Activated T-cell treated with anti-CD3 and anti-CD28 coated beads, Interleukin-2, amount 50 U/mL, for 4 hours (primary cell): ENCODE measurements at regions not wholly inside any gene's neighbourhood (a gene's known extent, or its start where the extent isn't known, plus 50 kb on each side); places are given as distances from the start of the nearest gene placed in this dataset.

ENCODE experiments used
- ATAC-seq, 2 donors: fragments of 200-7000 bp; cut with Tn5 transposase; one replicate each; pipeline ENCODE4 v1.10.0; 2021
- DNase-seq: peaks from one replicate; pipeline ENCODE4 v3.0.0-alpha.2; 2020
- H3K27me3 Mint-ChIP-seq: one replicate; pipeline ENCODE4 v1.8.0; 2021; ENCODE audit warnings: low read depth, mixed read lengths
- H3K36me3 Mint-ChIP-seq: one replicate; pipeline ENCODE4 v1.8.0; 2022; ENCODE audit warnings: mixed read lengths; ENCODE audit not compliant: insufficient read depth
- H3K4me1 Mint-ChIP-seq: one replicate; pipeline ENCODE4 v1.8.0; 2021; ENCODE audit warnings: low read depth, mixed read lengths
- H3K4me3 Mint-ChIP-seq: one replicate; pipeline ENCODE4 v1.8.0; 2021; ENCODE audit warnings: mild to moderate bottlenecking, moderate library complexity, mixed read lengths
- H3K9me3 Mint-ChIP-seq: one replicate; pipeline ENCODE4 v1.8.0; 2021; ENCODE audit warnings: mixed read lengths

DNA sequence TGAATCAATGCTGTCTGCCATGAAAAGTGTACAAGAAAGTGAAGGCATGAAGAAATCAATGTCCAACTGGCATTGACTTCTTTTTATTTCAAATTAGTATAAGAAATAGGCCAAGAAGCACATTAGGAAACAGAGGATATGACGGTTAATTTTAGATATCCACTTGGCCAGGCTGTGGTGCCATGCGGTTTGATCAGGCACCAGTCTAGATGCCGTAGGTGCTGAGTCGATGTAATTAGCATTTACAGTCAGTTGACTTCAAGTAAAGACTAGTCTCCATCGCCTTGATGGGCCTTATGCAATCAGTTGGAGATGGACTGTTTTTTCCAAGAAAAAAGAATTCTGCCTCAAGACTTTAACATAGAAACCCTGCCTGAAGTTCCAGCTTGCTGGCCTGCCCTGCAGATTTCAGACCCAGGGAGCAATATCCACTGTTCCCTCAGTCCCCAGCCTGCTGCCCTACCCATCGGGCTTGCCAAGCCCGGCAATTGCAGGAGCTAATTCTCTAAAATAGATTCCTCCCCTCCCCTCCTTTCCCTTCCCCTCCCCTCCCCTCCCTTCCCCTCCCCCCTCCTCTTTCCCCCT lies 120.5 kb upstream of the PEG3 start:
- DNase-seq, result no peak
- Mint-ChIP-seq H3K4me1 (no peaks in the 10 kb centered on the region), H3K4me3 (no peak overlapping the region), H3K36me3 (no peaks in the 10 kb centered on the region), H3K9me3 (peaks cover 33% of the 10 kb centered on the region), H3K27me3 (no peaks in the 10 kb centered on the region)
- no peak for ATAC-seq

DNA sequence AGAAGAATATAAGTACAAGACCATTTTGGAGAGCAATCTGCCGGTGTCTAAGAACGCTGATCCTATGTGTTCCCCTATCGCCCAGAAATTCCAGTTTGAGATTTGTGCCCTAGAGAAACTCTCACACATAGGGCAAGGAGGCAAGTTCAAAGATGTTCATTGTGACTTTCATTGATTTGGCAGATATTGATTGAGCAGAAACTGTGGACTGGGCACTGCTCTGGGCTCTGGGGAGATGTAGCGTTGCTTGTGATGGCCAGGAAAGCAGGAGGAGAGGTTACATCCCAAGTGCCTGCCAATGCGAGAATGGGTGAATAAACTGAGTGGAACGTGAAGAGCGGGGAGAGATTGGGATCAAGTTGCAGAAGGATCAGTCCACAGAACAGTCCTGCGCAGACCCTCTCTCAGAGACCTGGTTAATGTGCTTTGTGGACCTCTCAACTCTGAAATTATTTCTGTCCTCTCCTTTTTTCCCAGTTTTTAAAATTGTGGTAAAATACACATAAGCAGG lies 123.9 kb upstream of the PEG3 start:
- H3K4me1 Mint-ChIP-seq, result no peaks in the 10 kb centered on the region
- H3K4me3 Mint-ChIP-seq, result no peak overlapping the region
- no peak for DNase-seq
- no peaks in the 10 kb centered on the region for H3K27me3 Mint-ChIP-seq
- H3K36me3 Mint-ChIP-seq, result no peaks in the 10 kb centered on the region
- no peak for ATAC-seq
- H3K9me3 Mint-ChIP-seq, result peaks cover 22% of the 10 kb centered on the region

DNA sequence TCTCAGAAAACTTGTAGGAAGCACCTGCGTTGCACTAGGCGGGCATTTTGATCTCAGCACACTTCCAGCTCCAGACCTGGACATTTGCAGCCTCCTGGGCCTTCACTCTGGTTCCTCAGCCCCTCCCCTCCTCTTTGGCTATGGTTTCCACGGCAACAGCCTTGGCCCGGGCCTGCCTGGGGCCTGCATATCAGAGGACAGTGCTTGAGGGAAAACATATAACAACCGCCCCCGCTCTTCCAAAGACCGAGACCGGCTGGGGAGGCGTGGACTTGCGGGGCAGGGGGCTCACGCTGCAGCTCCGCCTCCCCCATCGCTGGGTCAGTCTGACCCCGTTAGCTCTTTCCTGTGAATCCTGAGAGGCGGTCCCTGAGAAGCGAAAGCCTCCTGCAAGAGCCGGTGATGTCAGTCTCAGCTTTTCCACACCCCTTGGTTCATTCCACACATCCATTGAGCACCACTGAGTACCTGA lies 125.7 kb upstream of the PEG3 start:
- no peaks in the 10 kb centered on the region for H3K4me1 Mint-ChIP-seq
- no peak for ATAC-seq
- H3K27me3 Mint-ChIP-seq, result no peaks in the 10 kb centered on the region
- H3K4me3 Mint-ChIP-seq, result no peak overlapping the region
- no peak for DNase-seq
- peaks cover 20% of the 10 kb centered on the region for H3K9me3 Mint-ChIP-seq
- H3K36me3 Mint-ChIP-seq, result no peaks in the 10 kb centered on the region

DNA sequence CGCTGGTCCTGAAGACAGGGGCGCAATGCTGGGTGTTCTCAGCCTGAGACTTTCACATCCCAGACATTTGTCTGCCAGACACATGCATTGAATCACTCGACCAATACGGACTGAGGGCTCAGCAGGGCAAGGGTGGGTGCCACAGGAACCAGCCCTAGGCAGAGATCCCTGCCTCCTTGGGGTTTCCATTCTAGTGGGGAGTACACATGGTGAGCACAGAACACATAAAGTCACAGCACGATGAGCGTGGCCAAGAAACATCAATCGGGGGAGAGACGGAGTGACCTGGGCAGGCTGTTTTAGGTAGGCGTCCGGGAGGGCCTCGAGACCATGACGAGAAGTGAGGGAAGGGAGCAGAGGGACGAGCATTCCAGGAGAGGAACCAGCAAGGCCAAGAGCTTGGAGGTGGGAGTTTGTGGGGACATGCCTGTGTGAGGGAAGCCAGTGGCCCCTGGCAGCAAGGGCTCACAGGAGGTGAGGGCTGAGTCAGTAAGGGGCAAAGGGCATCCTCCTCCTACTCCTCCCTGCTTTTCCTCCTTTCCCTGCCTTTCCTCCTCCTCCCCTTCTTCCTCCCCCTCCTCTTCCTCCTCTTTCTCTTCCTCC lies 126.3 kb upstream of the PEG3 start:
- DNase-seq (no peak), ATAC-seq (no peak)
- H3K36me3 Mint-ChIP-seq, result no peaks in the 10 kb centered on the region
- no peak overlapping the region for H3K4me3 Mint-ChIP-seq
- H3K9me3 Mint-ChIP-seq, result peaks cover 20% of the 10 kb centered on the region
- no peaks in the 10 kb centered on the region for H3K27me3 Mint-ChIP-seq
- H3K4me1 Mint-ChIP-seq, result no peaks in the 10 kb centered on the region

DNA sequence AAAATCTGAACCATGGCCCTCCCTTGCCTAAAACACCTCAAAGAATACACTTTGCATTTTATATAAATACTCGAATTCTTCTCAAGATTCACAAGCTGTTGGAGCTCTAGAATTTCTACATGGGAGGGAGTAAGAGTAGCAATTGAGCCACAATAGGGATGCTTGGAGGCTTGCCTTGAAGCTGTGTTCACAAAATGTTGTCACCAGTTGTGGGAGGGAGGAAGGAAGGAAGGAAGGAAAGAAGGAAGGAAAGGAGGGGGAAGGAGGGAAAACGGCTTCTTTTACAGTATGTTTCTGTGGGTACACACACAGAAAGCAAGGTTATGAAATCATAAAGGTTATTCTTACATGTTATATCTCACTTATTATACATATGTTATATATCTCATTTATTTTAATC lies 128.6 kb upstream of the PEG3 start:
- peaks cover 19% of the 10 kb centered on the region for H3K9me3 Mint-ChIP-seq
- H3K27me3 Mint-ChIP-seq, result no peaks in the 10 kb centered on the region
- H3K4me1 Mint-ChIP-seq, result no peaks in the 10 kb centered on the region
- ATAC-seq, result no peak
- DNase-seq, result no peak
- H3K4me3 Mint-ChIP-seq, result no peak overlapping the region
- H3K36me3 Mint-ChIP-seq, result no peaks in the 10 kb centered on the region

DNA sequence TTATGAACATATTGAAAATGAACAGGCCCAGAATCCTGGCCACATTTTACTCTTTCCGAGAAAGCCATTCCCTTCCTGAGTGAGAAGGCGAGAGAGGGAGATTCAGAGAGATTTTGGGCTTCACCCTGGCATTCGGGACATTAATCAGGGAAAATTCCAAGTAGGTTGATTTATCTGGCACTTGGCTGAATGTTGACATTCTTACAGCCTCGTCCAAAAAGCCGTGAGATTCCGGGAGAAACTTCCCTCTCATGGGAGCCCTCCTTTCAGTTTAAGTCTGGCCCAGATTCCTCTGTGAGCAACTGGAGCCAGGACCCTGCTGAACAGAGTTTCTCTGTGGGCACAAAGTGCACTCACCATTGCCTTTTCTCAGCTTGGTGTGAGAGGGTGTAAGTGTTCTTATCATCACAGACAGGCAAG lies 129.2 kb upstream of the PEG3 start:
- peaks cover under 1% of the 10 kb centered on the region for H3K27me3 Mint-ChIP-seq
- ATAC-seq, result no peak
- H3K9me3 Mint-ChIP-seq, result peaks cover 21% of the 10 kb centered on the region
- no peaks in the 10 kb centered on the region for H3K36me3 Mint-ChIP-seq
- H3K4me3 Mint-ChIP-seq, result no peak overlapping the region
- H3K4me1 Mint-ChIP-seq, result no peaks in the 10 kb centered on the region
- no peak for DNase-seq

DNA sequence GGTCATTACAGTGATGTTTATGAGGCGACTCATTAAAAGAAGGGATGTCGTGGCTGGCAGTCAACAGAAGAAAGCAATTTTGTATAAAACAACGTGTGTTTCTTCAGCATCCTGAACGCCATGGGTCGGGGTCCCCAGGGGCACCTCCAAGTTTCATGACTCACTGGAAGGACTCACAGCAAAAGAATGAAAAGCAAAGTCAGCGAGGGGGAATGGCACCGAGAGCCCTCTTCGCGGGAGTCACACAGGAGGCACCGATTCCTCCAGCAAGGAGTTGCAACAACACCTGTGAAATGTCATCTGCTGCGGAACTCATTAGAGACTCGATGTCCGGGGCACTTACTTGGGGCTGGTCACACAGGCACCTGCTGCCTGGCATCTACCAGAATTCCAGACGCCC lies 130.7 kb upstream of the PEG3 start:
- H3K4me1 Mint-ChIP-seq, result no peaks in the 10 kb centered on the region
- no peak for ATAC-seq
- H3K9me3 Mint-ChIP-seq, result peaks cover 23% of the 10 kb centered on the region
- H3K36me3 Mint-ChIP-seq, result no peaks in the 10 kb centered on the region
- H3K27me3 Mint-ChIP-seq, result peaks cover 2% of the 10 kb centered on the region
- no peak for DNase-seq
- no peak overlapping the region for H3K4me3 Mint-ChIP-seq

DNA sequence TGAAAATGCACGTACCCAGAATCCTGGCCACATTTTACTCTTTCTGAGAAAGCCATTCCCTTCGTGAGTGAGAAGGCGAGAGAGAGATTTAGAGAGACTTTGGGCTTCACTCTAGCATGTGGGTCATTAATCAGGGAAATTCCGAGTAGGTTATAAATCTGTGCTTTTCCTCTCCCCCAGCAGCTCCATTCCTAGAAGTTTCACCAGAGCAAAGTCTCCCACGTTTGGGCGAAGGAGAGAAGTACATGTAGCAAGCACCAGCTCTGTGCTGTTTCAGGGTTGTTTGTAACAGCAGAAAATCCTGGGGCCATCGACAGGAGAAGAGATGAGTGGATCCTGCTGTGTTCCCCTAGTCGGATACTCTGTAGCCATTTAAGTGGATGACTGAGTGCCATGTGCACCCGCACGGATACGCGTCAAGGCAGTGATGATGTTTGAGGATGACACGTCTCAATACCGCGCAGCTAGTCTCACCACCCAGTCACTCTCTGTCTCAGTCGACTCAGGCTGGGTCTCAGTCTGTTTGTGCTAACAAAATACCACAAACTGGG lies 131.8 kb upstream of the PEG3 start:
- no peak for ATAC-seq
- DNase-seq, result no peak
- Mint-ChIP-seq H3K9me3 (peaks cover 23% of the 10 kb centered on the region), H3K36me3 (no peaks in the 10 kb centered on the region), H3K4me1 (no peaks in the 10 kb centered on the region), H3K4me3 (no peak overlapping the region), H3K27me3 (peaks cover 2% of the 10 kb centered on the region)

DNA sequence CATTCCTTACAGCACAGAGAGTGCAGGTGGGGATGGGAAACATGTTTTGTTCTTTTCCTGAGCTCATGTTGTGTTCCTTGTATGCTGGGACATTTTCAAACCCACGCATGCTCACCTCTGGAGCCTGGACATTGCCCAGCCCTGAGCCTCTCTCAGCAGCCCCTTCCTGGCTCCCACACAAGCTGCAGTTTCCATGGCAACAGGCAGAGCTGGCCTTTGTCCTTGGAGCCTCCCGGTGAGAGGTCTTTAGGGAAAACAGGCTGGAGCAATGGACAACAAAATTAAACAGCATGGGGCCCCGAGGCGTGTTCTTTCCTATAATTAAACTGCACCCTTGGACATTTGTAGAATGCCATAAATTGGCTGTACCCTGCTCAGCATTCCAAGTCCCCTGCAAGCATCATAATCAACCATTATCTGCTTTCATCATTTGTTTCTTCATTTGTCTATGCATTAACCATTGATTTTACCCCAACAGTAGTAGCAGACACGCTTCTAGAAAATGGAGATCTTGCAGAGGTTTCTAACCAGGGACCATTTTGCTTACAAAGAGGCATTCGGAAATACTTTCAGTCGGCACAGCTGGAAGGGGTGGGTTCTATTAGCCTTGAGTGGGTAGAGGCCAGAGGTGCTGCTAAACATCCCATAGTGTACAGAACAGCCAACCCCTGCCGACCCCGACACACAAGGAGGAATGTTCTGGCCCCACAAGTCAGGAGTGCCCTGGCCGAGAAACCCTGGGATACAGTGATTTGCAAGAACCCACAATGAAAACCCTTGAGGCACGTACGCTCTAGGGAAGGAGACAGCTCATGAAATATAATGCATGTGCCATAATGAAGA lies 133.4 kb upstream of the PEG3 start:
- Mint-ChIP-seq H3K9me3 (peaks cover 27% of the 10 kb centered on the region), H3K4me1 (no peaks in the 10 kb centered on the region), H3K4me3 (no peak overlapping the region), H3K27me3 (peaks cover 2% of the 10 kb centered on the region), H3K36me3 (no peaks in the 10 kb centered on the region)
- no peak for ATAC-seq
- DNase-seq, result no peak

DNA sequence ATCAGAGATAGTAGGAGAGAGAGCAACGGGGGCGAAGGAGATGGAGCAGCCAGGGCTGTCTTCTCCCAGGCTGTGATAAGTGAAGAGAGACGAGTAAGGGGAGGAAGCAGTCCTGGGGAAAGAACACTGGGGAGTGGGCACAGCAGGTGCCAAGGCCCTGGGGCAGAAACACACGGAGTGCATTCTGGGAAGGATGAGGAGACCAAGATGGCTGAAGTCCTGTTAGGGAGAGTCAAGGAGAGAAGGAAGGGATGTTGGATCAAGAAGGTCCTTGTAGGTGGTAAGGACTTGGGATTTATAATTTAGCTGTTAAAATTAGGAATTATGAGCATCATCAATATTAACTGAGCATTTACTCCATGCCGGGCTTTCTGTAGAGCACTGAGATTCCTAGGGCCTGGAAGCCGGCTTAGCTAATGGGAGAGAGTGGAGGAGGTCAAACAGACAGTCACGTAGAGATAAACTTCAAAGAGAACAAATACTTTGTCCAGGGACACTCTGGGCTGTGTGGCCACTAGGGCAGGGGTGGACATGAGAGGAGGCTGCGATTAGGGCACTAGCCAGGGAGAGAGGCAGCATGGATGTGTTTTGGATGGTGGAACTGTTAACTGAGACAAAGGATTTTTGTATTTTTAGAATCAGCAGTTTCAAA lies 134.2 kb upstream of the PEG3 start:
- H3K9me3 Mint-ChIP-seq, result peaks cover 24% of the 10 kb centered on the region
- H3K36me3 Mint-ChIP-seq, result no peaks in the 10 kb centered on the region
- peaks cover 2% of the 10 kb centered on the region for H3K27me3 Mint-ChIP-seq
- H3K4me1 Mint-ChIP-seq, result no peaks in the 10 kb centered on the region
- no peak for ATAC-seq
- H3K4me3 Mint-ChIP-seq, result no peak overlapping the region
- DNase-seq, result no peak

DNA sequence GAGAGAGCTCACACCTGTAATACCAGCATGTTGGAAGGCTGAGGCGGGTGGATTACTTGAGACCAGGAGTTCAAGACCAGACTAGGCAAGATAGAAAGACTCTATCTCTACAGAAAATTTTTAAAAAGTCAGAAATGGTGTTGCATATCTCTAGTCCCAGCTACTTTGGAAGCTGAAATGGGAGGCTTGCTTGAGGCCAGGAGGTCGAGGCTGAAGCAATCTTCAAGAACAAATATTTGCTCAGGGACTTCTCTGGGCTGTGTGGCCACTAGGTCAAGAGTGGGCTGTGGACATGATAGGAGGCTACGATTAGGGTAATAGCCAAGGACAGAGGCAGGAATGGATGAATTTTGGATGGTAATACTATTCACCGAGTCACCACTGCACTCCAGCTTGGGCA lies 135.8 kb upstream of the PEG3 start:
- Mint-ChIP-seq H3K36me3 (no peaks in the 10 kb centered on the region), H3K4me1 (no peaks in the 10 kb centered on the region), H3K9me3 (peaks cover 29% of the 10 kb centered on the region), H3K27me3 (peaks cover 2% of the 10 kb centered on the region), H3K4me3 (no peak overlapping the region)
- no peak for ATAC-seq
- no peak for DNase-seq

DNA sequence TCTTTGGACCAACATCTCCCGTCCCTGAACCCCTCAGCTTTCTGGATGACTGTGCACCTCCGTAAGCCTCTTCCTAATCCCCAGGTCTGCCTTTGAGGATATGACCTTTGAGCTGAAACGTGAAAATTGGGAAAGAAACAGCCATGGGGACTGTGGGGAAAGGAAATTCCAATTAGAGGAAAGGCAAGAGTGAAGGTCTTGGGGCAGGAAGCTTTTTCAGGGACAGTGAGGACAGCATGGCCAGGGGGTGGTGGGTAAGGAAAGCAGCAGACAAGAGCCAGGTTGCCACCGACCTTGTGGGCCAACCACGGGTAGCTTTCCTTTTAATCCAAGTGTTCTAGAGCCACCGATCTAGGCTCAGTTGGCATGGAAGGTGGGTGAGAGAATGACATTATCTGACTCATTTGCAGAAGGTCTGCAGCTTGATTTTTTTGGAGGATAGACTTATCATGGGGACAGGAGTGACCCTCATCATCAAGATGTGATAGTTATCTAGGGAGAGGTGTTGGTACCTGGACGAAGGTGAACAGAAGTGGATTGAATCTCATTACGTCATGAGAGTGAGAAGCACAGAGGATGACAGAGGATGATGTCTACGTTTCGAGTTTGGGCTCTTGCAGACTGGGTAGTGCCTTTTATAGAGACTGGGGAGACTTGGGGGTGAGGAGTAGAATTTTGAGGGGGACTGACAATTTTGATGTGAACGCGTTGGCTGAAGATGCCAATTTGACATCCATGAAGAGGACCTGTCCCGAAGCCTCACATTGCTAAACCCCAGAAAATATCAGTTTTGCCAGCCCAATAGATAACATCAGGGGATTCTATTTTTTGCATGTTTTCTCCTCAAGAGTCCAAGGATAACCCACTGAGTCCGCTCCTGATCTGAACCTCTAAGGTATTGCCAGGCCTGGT lies 136.7 kb upstream of the PEG3 start:
- ATAC-seq (no peak), DNase-seq (no peak)
- peaks cover 2% of the 10 kb centered on the region for H3K36me3 Mint-ChIP-seq
- H3K4me3 Mint-ChIP-seq, result no peak overlapping the region
- H3K9me3 Mint-ChIP-seq, result peaks cover 38% of the 10 kb centered on the region
- peaks cover 2% of the 10 kb centered on the region for H3K27me3 Mint-ChIP-seq
- H3K4me1 Mint-ChIP-seq, result no peaks in the 10 kb centered on the region

DNA sequence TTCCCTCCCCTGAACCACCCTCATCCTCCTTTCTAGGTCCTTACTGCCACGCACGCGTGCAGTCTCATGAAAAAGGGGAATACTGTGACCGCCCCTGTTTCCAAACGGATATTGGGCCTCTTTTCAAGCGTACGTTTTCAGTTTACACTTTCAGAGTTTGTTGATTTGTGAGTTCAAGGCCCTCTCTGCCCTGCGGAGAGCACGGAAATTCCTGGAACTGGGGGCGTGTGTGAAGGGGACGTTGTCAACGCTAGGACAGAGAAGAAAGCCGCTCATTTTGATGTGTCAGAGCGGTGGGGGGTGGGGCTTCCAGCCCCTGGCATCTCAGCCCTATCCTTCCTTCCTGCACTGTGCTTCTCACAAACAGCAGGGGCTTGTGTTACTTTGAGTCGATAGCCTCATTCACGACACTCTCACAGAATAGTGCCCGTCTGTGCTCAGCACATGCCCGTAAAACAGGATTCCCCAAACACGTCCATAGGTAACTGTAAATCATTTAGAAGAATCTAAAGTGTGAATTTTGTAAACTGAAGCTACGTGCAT lies 137.6 kb upstream of the PEG3 start:
- H3K36me3 Mint-ChIP-seq, result peaks cover 2% of the 10 kb centered on the region
- no peaks in the 10 kb centered on the region for H3K4me1 Mint-ChIP-seq
- no peak for ATAC-seq
- H3K9me3 Mint-ChIP-seq, result peaks cover 42% of the 10 kb centered on the region
- DNase-seq, result no peak
- no peak overlapping the region for H3K4me3 Mint-ChIP-seq
- peaks cover 2% of the 10 kb centered on the region for H3K27me3 Mint-ChIP-seq
